Coronary artery (tissue), 2 donors: ENCODE measurements at regions not wholly inside any gene's neighbourhood (a gene's known extent, or its start where the extent isn't known, plus 50 kb on each side); places are given as distances from the start of the nearest gene placed in this dataset.

ENCODE experiments used
- DNase-seq: peaks from one replicate; pipeline ENCODE4 v3.0.0-alpha.2; 2017; ENCODE audit warnings: low spot score
- H3K27ac ChIP-seq, 2 donors: fragments of 200-600 bp; sonication (generic); one replicate each; pipeline ENCODE4 v1.5.1; 2016 to 2019
- H3K4me3 ChIP-seq: fragments of 200-600 bp; sonication (generic); 2 replicates; pipeline ENCODE4 v1.5.1; 2016; ENCODE audit warnings: mild to moderate bottlenecking, moderate library complexity
- CTCF ChIP-seq: fragments of 200-600 bp; sonication (generic); IDR thresholded peaks from one replicate; pipeline ENCODE4 v1.5.1; 2019; ENCODE audit warnings: antibody characterized with exemption

DNA sequence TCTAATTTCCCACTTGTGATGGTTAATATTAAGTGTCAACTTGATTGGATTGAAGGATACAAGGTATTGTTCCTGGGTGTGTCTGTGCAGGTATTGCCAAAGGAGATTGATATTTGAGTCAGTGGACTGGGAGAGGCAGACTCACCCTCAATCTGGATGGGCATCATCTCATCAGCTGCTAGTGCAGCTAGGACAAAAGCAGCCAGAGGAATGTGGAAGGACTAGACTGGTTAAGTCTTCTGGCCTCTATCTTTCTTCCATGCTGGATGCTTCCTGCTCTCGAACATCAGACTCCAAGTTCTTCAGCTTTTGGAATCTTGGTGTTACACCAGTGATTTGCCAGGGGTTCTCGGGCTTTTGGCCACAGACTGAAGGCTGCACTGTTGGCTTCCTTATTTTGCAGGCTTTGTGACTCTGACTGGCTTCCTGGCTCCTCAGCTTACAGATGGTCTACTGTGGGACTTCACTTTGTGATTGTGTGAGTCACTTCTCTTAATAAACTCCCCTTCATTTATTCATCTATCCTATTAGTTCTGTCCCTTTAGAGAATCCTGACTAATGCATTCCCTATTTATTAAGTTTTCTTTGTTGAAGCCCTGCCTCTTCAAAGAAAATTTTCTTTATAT lies 1087.5 kb upstream of the NXPH2 start:
- Histone ChIP-seq H3K27ac (no peak overlapping the region), H3K4me3 (no peak overlapping the region)
- TF ChIP-seq CTCF, result no peak
- DNase-seq, result no peak

DNA sequence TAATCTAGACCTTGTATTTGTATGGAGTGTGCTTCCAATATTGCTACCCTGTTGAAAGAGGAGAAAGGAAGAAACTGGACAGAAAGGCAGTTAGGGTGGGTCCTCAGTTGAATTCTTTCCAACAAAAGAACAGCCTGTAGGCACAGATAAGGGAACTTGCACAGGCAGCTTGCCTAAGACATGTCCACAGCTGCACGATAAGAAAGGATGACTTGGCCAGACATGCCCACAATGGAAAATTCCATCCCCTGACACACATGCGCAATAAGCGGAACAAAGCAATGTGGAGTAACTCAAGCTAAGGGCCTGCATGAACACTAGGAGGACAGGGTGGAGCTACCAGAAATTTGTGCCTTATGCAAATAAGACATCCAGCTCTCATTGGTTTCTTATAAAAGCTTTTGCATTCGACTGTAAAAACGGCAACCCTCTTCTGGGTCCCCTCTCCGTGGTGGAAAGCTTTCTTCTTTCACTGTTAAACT lies 1084.7 kb upstream of the NXPH2 start:
- no peak for DNase-seq
- H3K27ac ChIP-seq, result no peak overlapping the region
- no peak overlapping the region for H3K4me3 ChIP-seq
- TF ChIP-seq CTCF, result no peak

- Histone ChIP-seq H3K27ac (no peak overlapping the region), H3K4me3 (no peak overlapping the region)
- no peak for TF ChIP-seq CTCF
- no peak for DNase-seq
Measured at GRCh38 chr2:139854769-139855483, 1074.7 kb upstream of the NXPH2 start.

DNA sequence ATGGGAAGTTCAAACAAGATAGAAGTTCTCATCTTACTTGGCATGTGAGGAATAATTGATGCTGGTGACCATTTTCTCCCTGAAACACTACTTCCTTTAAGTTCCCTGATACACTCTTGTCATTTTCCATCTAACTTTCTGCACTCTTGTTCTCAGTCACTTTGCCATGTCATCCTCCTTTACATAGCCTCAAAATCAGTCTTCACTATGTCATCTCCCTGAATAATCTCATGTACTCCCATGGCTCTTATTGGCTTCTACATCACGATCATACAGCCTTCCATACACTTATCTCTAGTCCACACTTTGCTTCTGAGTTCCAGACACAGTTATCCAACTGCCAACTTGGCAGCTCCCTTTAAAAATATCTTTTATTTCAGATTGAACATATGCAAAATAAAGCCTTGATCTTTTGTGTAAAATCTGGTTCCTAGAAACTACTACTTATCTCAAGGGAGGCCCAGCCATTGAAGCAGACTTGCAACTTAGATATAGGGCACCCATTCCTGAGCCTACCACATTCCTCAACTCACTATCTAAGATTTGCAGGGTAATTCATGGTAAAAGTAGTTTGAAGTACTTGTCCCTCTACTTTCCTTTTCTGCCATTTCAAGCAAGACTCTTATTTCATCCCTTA lies 1070.2 kb upstream of the NXPH2 start:
- no peak overlapping the region for H3K27ac ChIP-seq
- DNase-seq, result no peak
- no peak for TF ChIP-seq CTCF
- no peak overlapping the region for H3K4me3 ChIP-seq

DNA sequence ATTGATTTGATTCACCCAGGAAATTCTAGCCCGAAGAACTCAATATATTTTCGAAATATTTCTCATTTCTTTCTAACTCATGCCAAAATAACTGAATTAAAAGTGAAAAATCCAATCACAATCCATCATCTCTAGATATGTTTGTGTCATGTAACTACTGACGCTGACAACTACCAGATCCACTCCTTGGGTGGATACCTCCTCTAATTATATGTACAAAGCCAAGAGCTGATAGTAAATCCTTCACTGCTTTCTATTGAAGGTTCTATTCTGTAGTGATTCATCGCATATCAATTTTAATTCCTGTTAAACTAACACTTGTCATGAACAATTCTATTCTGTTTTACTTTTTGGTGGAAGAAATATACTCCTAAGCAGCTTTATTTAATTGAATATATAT lies 1056.6 kb upstream of the NXPH2 start:
- no peak for TF ChIP-seq CTCF
- no peak overlapping the region for H3K27ac ChIP-seq
- H3K4me3 ChIP-seq, result no peak overlapping the region
- no peak for DNase-seq

DNA sequence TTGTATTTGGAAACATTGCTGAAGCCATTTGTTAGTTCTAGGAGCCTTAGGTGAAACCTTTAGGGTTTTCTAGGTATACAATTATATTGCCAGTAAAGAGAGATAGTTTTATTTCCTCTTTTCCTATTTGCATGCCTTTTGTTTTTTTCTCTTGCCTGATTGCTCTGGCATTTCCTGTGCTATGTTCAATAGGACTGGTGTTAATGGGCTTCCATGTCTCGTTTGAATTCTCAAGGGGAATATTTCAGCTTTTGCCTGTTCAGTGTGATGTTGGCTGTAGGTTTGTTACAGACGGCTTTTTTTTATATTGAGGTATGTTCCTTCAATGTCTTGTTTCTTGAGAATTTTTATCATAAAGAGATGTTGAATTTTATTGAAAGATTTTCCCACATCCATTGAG lies 1054.9 kb upstream of the NXPH2 start:
- Histone ChIP-seq H3K27ac (no peak overlapping the region), H3K4me3 (no peak overlapping the region)
- no peak for TF ChIP-seq CTCF
- no peak for DNase-seq

GRCh38 chr2:139828011-139828410 lies 1047.8 kb upstream of the NXPH2 start:
- H3K27ac ChIP-seq, result no peak overlapping the region
- no peak overlapping the region for H3K4me3 ChIP-seq
- no peak for DNase-seq
- TF ChIP-seq CTCF, result no peak
